ENCODE measurements at regions not wholly inside any gene's neighbourhood (a gene's known extent, or its start where the extent isn't known, plus 50 kb on each side); places are given as distances from the start of the nearest gene placed in this dataset.

- Mint-ChIP-seq H3K27ac (no peak overlapping the region), H3K36me3 (ENCODE audit: low read depth) (peaks cover 47% of the 10 kb centered on the region), H3K9me3 (peaks cover 71% of the 10 kb centered on the region), H3K4me1 (no peaks in the 10 kb centered on the region), H3K27me3 (ENCODE audit: insufficient read depth, low read depth, poor library complexity) (peaks cover 33% of the 10 kb centered on the region), H3K4me3 (no peak overlapping the region)
- no peak overlapping the region for H3K4me2 ChIP-seq
- H3K36me3 ChIP-seq (ENCODE audit: insufficient read depth): no peaks in the 10 kb centered on the region
- no peak overlapping the region for H3K27ac ChIP-seq (ENCODE audit: low read depth)
- TF ChIP-seq POLR2AphosphoS5 (IDR thresholded peaks at IDR 0.05; ENCODE audit: low read depth) (no peak), CREB1 (CRISPR knock-in tag; IDR thresholded peaks at IDR 0.05; ENCODE audit: low read depth) (no peak), STAT1 (IDR thresholded peaks at IDR 0.05; ENCODE audit: unreplicated experiment) (no peak), NANOG (IDR thresholded peaks at IDR 0.05; ENCODE audit: borderline replicate concordance) (no peak), REST (IDR thresholded peaks at IDR 0.05; ENCODE audit: unreplicated experiment) (no peak), JUNB (IDR thresholded peaks at IDR 0.05; ENCODE audit: unreplicated experiment) (no peak), EZH2 (IDR thresholded peaks at IDR 0.05; ENCODE audit: low read depth, unreplicated experiment) (no peak), ETS1 (IDR thresholded peaks at IDR 0.05) (no peak)
- no peaks in the 10 kb centered on the region for H3K4me1 ChIP-seq (ENCODE audit: insufficient read depth)
- H3K4me3 ChIP-seq: no peak overlapping the region
- H3F3A ChIP-seq (replicated peaks; ENCODE audit: low read depth): no peaks in the 10 kb centered on the region
- H3K9me2 ChIP-seq (ENCODE audit: insufficient read depth): no peaks in the 10 kb centered on the region
- no peaks in the 10 kb centered on the region for H3K27me3 ChIP-seq (ENCODE audit: insufficient read depth)
- no peak overlapping the region for H2AFZ ChIP-seq
- DNase-seq (ENCODE audit: low spot score): no peak
- no peaks in the 10 kb centered on the region for H4K20me1 ChIP-seq (replicated peaks; ENCODE audit: insufficient read depth)
- no peaks in the 10 kb centered on the region for H3K79me2 ChIP-seq (replicated peaks; ENCODE audit: insufficient read depth)
- ATAC-seq: no peak
Observed at GRCh38 chr1:125085720-125086591, 3901.2 kb downstream of the SRGAP2C start.

GRCh38 chr1:125086611-125087010, 3901.8 kb downstream of the SRGAP2C start:
- Histone ChIP-seq H3F3A (replicated peaks; ENCODE audit: low read depth) (no peaks in the 10 kb centered on the region), H3K27ac (ENCODE audit: low read depth) (no peak overlapping the region), H4K20me1 (replicated peaks; ENCODE audit: insufficient read depth) (no peaks in the 10 kb centered on the region), H3K27me3 (ENCODE audit: insufficient read depth) (no peaks in the 10 kb centered on the region), H3K4me1 (ENCODE audit: insufficient read depth) (no peaks in the 10 kb centered on the region), H3K4me2 (no peak overlapping the region), H3K36me3 (ENCODE audit: insufficient read depth) (no peaks in the 10 kb centered on the region), H3K9me2 (ENCODE audit: insufficient read depth) (no peaks in the 10 kb centered on the region), H2AFZ (no peak overlapping the region), H3K4me3 (no peak overlapping the region), H3K79me2 (replicated peaks; ENCODE audit: insufficient read depth) (no peaks in the 10 kb centered on the region)
- DNase-seq (ENCODE audit: low spot score): no peak
- Mint-ChIP-seq H3K27me3 (ENCODE audit: insufficient read depth, low read depth, poor library complexity) (peaks cover 31% of the 10 kb centered on the region), H3K4me1 (no peaks in the 10 kb centered on the region), H3K9me3 (peaks cover 71% of the 10 kb centered on the region), H3K4me3 (no peak overlapping the region), H3K36me3 (ENCODE audit: low read depth) (peaks cover 41% of the 10 kb centered on the region), H3K27ac (no peak overlapping the region)
- ATAC-seq: no peak
- TF ChIP-seq EZH2 (IDR thresholded peaks at IDR 0.05; ENCODE audit: low read depth, unreplicated experiment) (no peak), ZNF462 (CRISPR knock-in tag; IDR thresholded peaks at IDR 0.05) (no peak), EZH2phosphoT487 (IDR thresholded peaks at IDR 0.05; ENCODE audit: unreplicated experiment) (no peak), ZNF114 (CRISPR knock-in tag; IDR thresholded peaks at IDR 0.05) (no peak), POLR2AphosphoS5 (IDR thresholded peaks at IDR 0.05; ENCODE audit: low read depth) (no peak)
